ENCODE measurements at regions not wholly inside any gene's neighbourhood (a gene's known extent, or its start where the extent isn't known, plus 50 kb on each side); places are given as distances from the start of the nearest gene placed in this dataset.

- no peak overlapping the region for H3K27ac ChIP-seq (ENCODE audit: insufficient read depth, low read length, poor library complexity, severe bottlenecking)
- peaks cover 5% of the 10 kb centered on the region for H3K27me3 ChIP-seq (replicated peaks; ENCODE audit: control insufficient read depth, insufficient read depth, low read length, poor library complexity, severe bottlenecking)
- DNase-seq: no peak
- no peaks in the 10 kb centered on the region for H3K36me3 ChIP-seq (ENCODE audit: control insufficient read depth, insufficient read depth, low read length)
- H3K4me3 ChIP-seq (ENCODE audit: insufficient read depth, low read depth, low read length, poor library complexity, severe bottlenecking): no peak overlapping the region
- H3K4me1 ChIP-seq (ENCODE audit: control insufficient read depth, insufficient read depth, low read length, poor library complexity, severe bottlenecking): no peaks in the 10 kb centered on the region
- no peaks in the 10 kb centered on the region for H3K9me3 ChIP-seq (ENCODE audit: control insufficient read depth, low read length)
Measured at GRCh38 chr20:51139891-51140290, 117.0 kb upstream of the KCNG1 start.

DNA sequence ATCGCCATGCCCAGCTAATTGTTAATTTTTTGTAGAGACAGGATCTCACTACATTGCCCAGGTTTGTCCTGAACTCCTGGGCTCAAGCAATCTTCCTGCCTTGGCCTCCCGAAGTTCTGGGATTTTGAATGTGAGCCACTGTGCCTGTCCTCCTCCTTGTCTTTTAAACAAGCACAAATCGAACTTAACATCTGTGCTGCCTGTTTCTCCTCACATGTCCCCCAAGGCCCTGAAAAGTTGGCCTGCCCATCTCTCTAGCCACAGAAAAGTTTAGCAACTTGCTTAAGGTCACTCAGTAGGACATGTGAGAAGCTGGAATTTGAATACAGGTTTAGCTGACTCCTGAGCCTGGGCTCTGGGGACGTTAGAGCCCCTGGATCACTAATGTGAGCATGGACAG lies 115.7 kb upstream of the KCNG1 start:
- no peak overlapping the region for H3K27ac ChIP-seq (ENCODE audit: insufficient read depth, low read length, poor library complexity, severe bottlenecking)

DNA sequence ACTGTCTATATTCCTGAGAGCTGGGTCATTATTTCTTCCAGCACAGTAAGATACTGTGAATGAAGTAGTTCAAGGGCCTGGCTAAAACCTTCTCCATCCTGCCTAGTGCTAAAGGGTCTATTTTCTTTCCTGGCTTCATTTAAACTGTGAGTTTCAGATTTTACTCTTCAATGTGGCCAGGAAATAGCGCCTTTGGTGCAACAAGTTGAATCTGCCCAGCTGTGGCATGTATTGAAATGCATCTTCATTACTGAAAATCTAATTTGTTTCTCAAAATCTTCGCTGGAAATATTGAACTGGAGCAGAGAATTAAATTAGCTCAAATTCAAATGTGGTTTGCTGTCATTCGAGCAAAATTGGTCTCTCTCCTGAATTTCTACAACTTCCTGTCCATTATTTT lies 114.6 kb upstream of the KCNG1 start:
- no peak for DNase-seq
- no peaks in the 10 kb centered on the region for H3K36me3 ChIP-seq (ENCODE audit: control insufficient read depth, insufficient read depth, low read length)
- no peak overlapping the region for H3K27ac ChIP-seq (ENCODE audit: insufficient read depth, low read length, poor library complexity, severe bottlenecking)
- no peaks in the 10 kb centered on the region for H3K4me1 ChIP-seq (ENCODE audit: control insufficient read depth, insufficient read depth, low read length, poor library complexity, severe bottlenecking)
- no peaks in the 10 kb centered on the region for H3K9me3 ChIP-seq (ENCODE audit: control insufficient read depth, low read length)
- H3K4me3 ChIP-seq (ENCODE audit: insufficient read depth, low read depth, low read length, poor library complexity, severe bottlenecking): no peak overlapping the region
- H3K27me3 ChIP-seq (replicated peaks; ENCODE audit: control insufficient read depth, insufficient read depth, low read length, poor library complexity, severe bottlenecking): no peaks in the 10 kb centered on the region

More for the DNA sequence above, 115.7 kb upstream of the KCNG1 start:
- Histone ChIP-seq H3K4me1 (ENCODE audit: control insufficient read depth, insufficient read depth, low read length, poor library complexity, severe bottlenecking) (no peaks in the 10 kb centered on the region), H3K4me3 (ENCODE audit: insufficient read depth, low read depth, low read length, poor library complexity, severe bottlenecking) (no peak overlapping the region), H3K27me3 (replicated peaks; ENCODE audit: control insufficient read depth, insufficient read depth, low read length, poor library complexity, severe bottlenecking) (no peaks in the 10 kb centered on the region), H3K36me3 (ENCODE audit: control insufficient read depth, insufficient read depth, low read length) (no peaks in the 10 kb centered on the region), H3K9me3 (ENCODE audit: control insufficient read depth, low read length) (no peaks in the 10 kb centered on the region)
- no peak for DNase-seq

DNA sequence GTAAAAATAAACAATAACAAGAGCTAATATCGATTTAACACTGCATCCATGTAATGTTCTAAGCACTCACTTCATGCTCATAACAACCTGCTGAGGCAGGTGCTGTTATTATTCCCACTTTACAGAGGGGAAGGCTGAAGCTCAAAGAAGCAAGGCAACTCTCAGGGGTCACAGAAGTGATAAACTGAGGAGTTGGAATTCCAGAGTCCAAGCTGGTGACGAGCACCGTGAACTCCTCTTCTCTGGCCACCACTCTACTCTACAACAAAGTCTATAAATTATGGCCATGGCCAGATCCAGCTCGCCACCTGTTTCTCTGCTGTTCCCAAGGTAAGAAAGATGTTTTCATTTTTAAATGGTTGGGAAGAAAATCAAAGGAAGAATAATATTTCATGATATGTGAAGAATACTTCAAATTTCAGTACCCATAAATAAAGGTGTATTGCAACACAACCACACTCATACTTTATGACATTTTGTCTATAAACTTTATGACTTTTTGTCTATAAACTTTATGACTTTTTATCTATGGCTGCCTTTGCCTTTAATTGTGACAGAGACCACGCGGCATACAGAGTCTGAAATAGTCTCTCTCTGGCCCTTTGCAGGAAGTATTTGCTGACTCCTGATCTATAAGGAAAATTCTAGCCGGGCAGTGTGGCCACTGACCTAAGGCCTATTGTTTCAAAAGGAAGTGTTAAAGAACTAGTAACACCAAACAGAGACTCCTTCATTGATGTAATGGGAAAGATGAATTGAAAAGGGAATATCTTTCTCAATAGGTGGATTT lies 113.2 kb upstream of the KCNG1 start:
- Histone ChIP-seq H3K4me1 (ENCODE audit: control insufficient read depth, insufficient read depth, low read length, poor library complexity, severe bottlenecking) (no peaks in the 10 kb centered on the region), H3K27ac (ENCODE audit: insufficient read depth, low read length, poor library complexity, severe bottlenecking) (no peak overlapping the region), H3K36me3 (ENCODE audit: control insufficient read depth, insufficient read depth, low read length) (no peaks in the 10 kb centered on the region), H3K4me3 (ENCODE audit: insufficient read depth, low read depth, low read length, poor library complexity, severe bottlenecking) (no peak overlapping the region), H3K9me3 (ENCODE audit: control insufficient read depth, low read length) (no peaks in the 10 kb centered on the region), H3K27me3 (replicated peaks; ENCODE audit: control insufficient read depth, insufficient read depth, low read length, poor library complexity, severe bottlenecking) (no peaks in the 10 kb centered on the region)
- DNase-seq: no peak

- Histone ChIP-seq H3K9me3 (ENCODE audit: control insufficient read depth, low read length) (no peaks in the 10 kb centered on the region), H3K27ac (ENCODE audit: insufficient read depth, low read length, poor library complexity, severe bottlenecking) (no peak overlapping the region), H3K27me3 (replicated peaks; ENCODE audit: control insufficient read depth, insufficient read depth, low read length, poor library complexity, severe bottlenecking) (no peaks in the 10 kb centered on the region), H3K4me3 (ENCODE audit: insufficient read depth, low read depth, low read length, poor library complexity, severe bottlenecking) (no peak overlapping the region), H3K4me1 (ENCODE audit: control insufficient read depth, insufficient read depth, low read length, poor library complexity, severe bottlenecking) (no peaks in the 10 kb centered on the region), H3K36me3 (ENCODE audit: control insufficient read depth, insufficient read depth, low read length) (no peaks in the 10 kb centered on the region)
- DNase-seq: no peak
Measured at GRCh38 chr20:51134405-51134804, 111.5 kb upstream of the KCNG1 start.

- no peak overlapping the region for H3K4me3 ChIP-seq (ENCODE audit: insufficient read depth, low read depth, low read length, poor library complexity, severe bottlenecking)
- no peaks in the 10 kb centered on the region for H3K36me3 ChIP-seq (ENCODE audit: control insufficient read depth, insufficient read depth, low read length)
- no peak for DNase-seq
- no peaks in the 10 kb centered on the region for H3K9me3 ChIP-seq (ENCODE audit: control insufficient read depth, low read length)
- no peaks in the 10 kb centered on the region for H3K27me3 ChIP-seq (replicated peaks; ENCODE audit: control insufficient read depth, insufficient read depth, low read length, poor library complexity, severe bottlenecking)
- no peak overlapping the region for H3K27ac ChIP-seq (ENCODE audit: insufficient read depth, low read length, poor library complexity, severe bottlenecking)
- H3K4me1 ChIP-seq (ENCODE audit: control insufficient read depth, insufficient read depth, low read length, poor library complexity, severe bottlenecking): no peaks in the 10 kb centered on the region
Measured at GRCh38 chr20:51132279-51132678, 109.4 kb upstream of the KCNG1 start.

- H3K27ac ChIP-seq (ENCODE audit: insufficient read depth, low read length, poor library complexity, severe bottlenecking): no peak overlapping the region
- H3K9me3 ChIP-seq (ENCODE audit: control insufficient read depth, low read length): no peaks in the 10 kb centered on the region
- no peak overlapping the region for H3K4me3 ChIP-seq (ENCODE audit: insufficient read depth, low read depth, low read length, poor library complexity, severe bottlenecking)
- DNase-seq: no peak
- no peaks in the 10 kb centered on the region for H3K4me1 ChIP-seq (ENCODE audit: control insufficient read depth, insufficient read depth, low read length, poor library complexity, severe bottlenecking)
- no peaks in the 10 kb centered on the region for H3K36me3 ChIP-seq (ENCODE audit: control insufficient read depth, insufficient read depth, low read length)
- H3K27me3 ChIP-seq (replicated peaks; ENCODE audit: control insufficient read depth, insufficient read depth, low read length, poor library complexity, severe bottlenecking): no peaks in the 10 kb centered on the region
Measured at GRCh38 chr20:51131811-51132210, 108.9 kb upstream of the KCNG1 start.

GRCh38 chr20:51129147-51129776 lies 106.4 kb upstream of the KCNG1 start:
- Histone ChIP-seq H3K4me3 (ENCODE audit: insufficient read depth, low read depth, low read length, poor library complexity, severe bottlenecking) (no peak overlapping the region), H3K4me1 (ENCODE audit: control insufficient read depth, insufficient read depth, low read length, poor library complexity, severe bottlenecking) (no peaks in the 10 kb centered on the region), H3K36me3 (ENCODE audit: control insufficient read depth, insufficient read depth, low read length) (no peaks in the 10 kb centered on the region), H3K27ac (ENCODE audit: insufficient read depth, low read length, poor library complexity, severe bottlenecking) (no peak overlapping the region), H3K9me3 (ENCODE audit: control insufficient read depth, low read length) (no peaks in the 10 kb centered on the region), H3K27me3 (replicated peaks; ENCODE audit: control insufficient read depth, insufficient read depth, low read length, poor library complexity, severe bottlenecking) (no peaks in the 10 kb centered on the region)
- no peak for DNase-seq

DNA sequence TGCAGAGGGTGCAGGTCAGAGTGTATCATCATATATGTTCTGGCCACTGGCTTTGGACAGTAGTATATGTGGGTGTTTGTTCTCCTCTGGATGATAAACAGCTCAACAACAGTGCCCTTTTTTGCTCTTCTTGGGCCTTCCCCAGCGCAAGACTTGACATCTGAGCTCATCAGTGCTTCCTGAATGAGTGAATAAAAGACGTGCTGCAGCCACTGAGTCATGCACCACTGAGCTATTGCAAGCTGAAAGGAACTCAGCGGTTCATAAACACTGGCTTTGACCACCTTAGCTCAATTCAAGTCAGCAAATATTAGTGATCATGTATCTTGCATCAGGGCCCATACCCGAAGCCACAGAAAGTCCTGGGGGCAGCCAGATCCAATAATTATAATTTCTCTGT lies 105.3 kb upstream of the KCNG1 start:
- Histone ChIP-seq H3K4me1 (ENCODE audit: control insufficient read depth, insufficient read depth, low read length, poor library complexity, severe bottlenecking) (no peaks in the 10 kb centered on the region), H3K27ac (ENCODE audit: insufficient read depth, low read length, poor library complexity, severe bottlenecking) (no peak overlapping the region), H3K27me3 (replicated peaks; ENCODE audit: control insufficient read depth, insufficient read depth, low read length, poor library complexity, severe bottlenecking) (no peaks in the 10 kb centered on the region), H3K36me3 (ENCODE audit: control insufficient read depth, insufficient read depth, low read length) (no peaks in the 10 kb centered on the region), H3K4me3 (ENCODE audit: insufficient read depth, low read depth, low read length, poor library complexity, severe bottlenecking) (no peak overlapping the region), H3K9me3 (ENCODE audit: control insufficient read depth, low read length) (no peaks in the 10 kb centered on the region)
- no peak for DNase-seq

- H3K4me1 ChIP-seq (ENCODE audit: control insufficient read depth, insufficient read depth, low read length, poor library complexity, severe bottlenecking): no peaks in the 10 kb centered on the region
- H3K9me3 ChIP-seq (ENCODE audit: control insufficient read depth, low read length): no peaks in the 10 kb centered on the region
- no peak for DNase-seq
- H3K36me3 ChIP-seq (ENCODE audit: control insufficient read depth, insufficient read depth, low read length): no peaks in the 10 kb centered on the region
- no peak overlapping the region for H3K4me3 ChIP-seq (ENCODE audit: insufficient read depth, low read depth, low read length, poor library complexity, severe bottlenecking)
- no peak overlapping the region for H3K27ac ChIP-seq (ENCODE audit: insufficient read depth, low read length, poor library complexity, severe bottlenecking)
- no peaks in the 10 kb centered on the region for H3K27me3 ChIP-seq (replicated peaks; ENCODE audit: control insufficient read depth, insufficient read depth, low read length, poor library complexity, severe bottlenecking)
Measured at GRCh38 chr20:51127713-51128112, 104.8 kb upstream of the KCNG1 start.
